Gastrocnemius medialis (tissue), 4 donors: ENCODE measurements at regions not wholly inside any gene's neighbourhood (a gene's known extent, or its start where the extent isn't known, plus 50 kb on each side); places are given as distances from the start of the nearest gene placed in this dataset.
"Not testable (repeated sequence)": the region's sequence is repeated elsewhere in the genome, so short reads cannot be mapped to it uniquely, and the experiment has no call there.

Source experiments
- ATAC-seq, 2 donors: fragments of 150-250 bp; one replicate each; pipeline ENCODE4 v1.9.1; 2016
- DNase-seq, 2 donors: peaks; one replicate each; pipeline ENCODE4 v3.0.0-alpha.2; 2019
- H3K27ac ChIP-seq, 4 donors: fragments of 200-600 bp; sonication (generic); 1 replicate in 1 of 4; 2 replicates in 3 of 4; pipeline ENCODE4 v1.5.1; 2016 to 2018; ENCODE audit warnings: mild to moderate bottlenecking in 2 of 4, moderate library complexity in 1 of 4
- H3K27me3 ChIP-seq, 3 donors: fragments of 200-600 bp; sonication (generic) in 2 of 3; 1 replicate in 1 of 3; 2 replicates in 2 of 3; pipeline versions ENCODE4 v1.5.1 to v1.6.0; 2016 to 2019; ENCODE audit warnings: mild to moderate bottlenecking in 1 of 3, moderate library complexity in 1 of 3
- H3K36me3 ChIP-seq, 2 donors: fragments of 200-600 bp; sonication (generic) in 1 of 2; one replicate each; pipeline ENCODE4 v1.5.1; 2017 to 2018
- H3K4me1 ChIP-seq, 2 donors: fragments of 200-600 bp; sonication (generic) in 1 of 2; one replicate each; pipeline ENCODE4 v1.5.1; 2016 to 2017; ENCODE audit warnings: mild to moderate bottlenecking in 2 of 2
- H3K4me3 ChIP-seq, 4 donors: fragments of 200-600 bp; sonication (generic) in 3 of 4; 1 replicate in 1 of 4; 2 replicates in 3 of 4; pipeline ENCODE4 v1.5.1; 2016 to 2019; ENCODE audit warnings: mild to moderate bottlenecking in 2 of 4
- H3K9me3 ChIP-seq, 3 donors: fragments of 200-600 bp; sonication (generic) in 2 of 3; 1 replicate in 1 of 3; 2 replicates in 2 of 3; pipeline ENCODE4 v1.5.1; 2016 to 2019
- CTCF ChIP-seq, 5 experiments: fragments of 450-650 bp in 3 of 5; fragments of 200-600 bp in 2 of 5; sonication (generic) in 2 of 5; IDR thresholded peaks in 4 of 5; conservative IDR thresholded peaks in 1 of 5; 1 replicate in 4 of 5; 2 replicates in 1 of 5; pipeline ENCODE4 v1.5.1; 2016 to 2019; ENCODE audit warnings: antibody characterized with exemption in 5 of 5, mild to moderate bottlenecking in 3 of 5, moderate library complexity in 3 of 5
- POLR2A ChIP-seq, 2 donors: fragments of 450-650 bp; IDR thresholded peaks; one replicate each; pipeline ENCODE4 v1.6.1; 2017; ENCODE audit warnings: antibody characterized with exemption in 2 of 2, mild to moderate bottlenecking in 2 of 2, moderate library complexity in 2 of 2
- in situ Hi-C, 4 donors: fragments of 200-750 bp; cut with MboI; loops; one replicate each; pipeline versions ENCODE4 v1.15.0 to v1.8.0; 2017; ENCODE audit warnings: low sequenced_read_pairs in 4 of 4
- intact Hi-C: fragments of 100-400 bp; cut with DNase I; formaldehyde crosslinking; loops from one replicate; pipeline ENCODE4 v1.15.1; 2023; ENCODE audit warnings: low total_unique reads

- Histone ChIP-seq H3K27me3 (no peaks in the 10 kb centered on the region), H3K9me3 (no peaks in the 10 kb centered on the region), H3K4me3 (no peak overlapping the region), H3K27ac (no peak overlapping the region), H3K4me1 (no peaks in the 10 kb centered on the region), H3K36me3 (no peaks in the 10 kb centered on the region)
- DNase-seq (no peak), ATAC-seq (no peak)
- TF ChIP-seq POLR2A (IDR thresholded peaks at IDR 0.05) = no peak
- no peak for TF ChIP-seq CTCF (IDR thresholded peaks at IDR 0.05 in 4 of 5, conservative IDR thresholded peaks at IDR 0.05 in 1 of 5)
- intact Hi-C loops (no loop called here), in situ Hi-C loops (no loop called here)
Measured at GRCh38 chr7:10507032-10507431, 466.6 kb upstream of the PHF14 start.

GRCh38 chr7:10521306-10521705 is 452.4 kb upstream of the PHF14 start:
- H3K27me3 ChIP-seq = no peaks in the 10 kb centered on the region
- H3K4me3 ChIP-seq = no peak overlapping the region
- H3K4me1 ChIP-seq = no peaks in the 10 kb centered on the region
- ATAC-seq (no peak), DNase-seq (no peak)
- intact Hi-C loops (no loop called here), in situ Hi-C loops (no loop called here)
- no peak for TF ChIP-seq POLR2A (IDR thresholded peaks at IDR 0.05)
- no peak for TF ChIP-seq CTCF (IDR thresholded peaks at IDR 0.05 in 4 of 5, conservative IDR thresholded peaks at IDR 0.05 in 1 of 5)
- no peaks in the 10 kb centered on the region for H3K9me3 ChIP-seq
- no peaks in the 10 kb centered on the region for H3K36me3 ChIP-seq
- no peak overlapping the region for H3K27ac ChIP-seq

- ATAC-seq, in situ Hi-C loops, intact Hi-C loops, H3K4me1 ChIP-seq, H3K36me3 ChIP-seq, H3K4me3 ChIP-seq, DNase-seq, H3K27ac ChIP-seq, H3K27me3 ChIP-seq, H3K9me3 ChIP-seq: not testable (repeated sequence)
Measured at GRCh38 chr7:10533429-10533828, 440.2 kb upstream of the PHF14 start.

- H3K27ac ChIP-seq = no peak overlapping the region
- no peaks in the 10 kb centered on the region for H3K36me3 ChIP-seq
- no peaks in the 10 kb centered on the region for H3K4me1 ChIP-seq
- H3K27me3 ChIP-seq = no peaks in the 10 kb centered on the region
- no peak for TF ChIP-seq POLR2A (IDR thresholded peaks at IDR 0.05)
- no peak for TF ChIP-seq CTCF (IDR thresholded peaks at IDR 0.05 in 4 of 5, conservative IDR thresholded peaks at IDR 0.05 in 1 of 5)
- no peaks in the 10 kb centered on the region for H3K9me3 ChIP-seq
- in situ Hi-C loops = no loop called here
- intact Hi-C loops = no loop called here
- ATAC-seq (no peak), DNase-seq (no peak)
- no peak overlapping the region for H3K4me3 ChIP-seq
Measured at GRCh38 chr7:10536561-10536960, 437.1 kb upstream of the PHF14 start.

GRCh38 chr7:10537764-10538163 is 435.9 kb upstream of the PHF14 start:
- Histone ChIP-seq H3K36me3 (no peaks in the 10 kb centered on the region), H3K9me3 (no peaks in the 10 kb centered on the region), H3K4me3 (no peak overlapping the region), H3K27me3 (no peaks in the 10 kb centered on the region), H3K4me1 (no peaks in the 10 kb centered on the region), H3K27ac (no peak overlapping the region)
- ATAC-seq = no peak
- in situ Hi-C loops (no loop called here), intact Hi-C loops (no loop called here)
- DNase-seq = no peak
- TF ChIP-seq CTCF (IDR thresholded peaks at IDR 0.05 in 4 of 5, conservative IDR thresholded peaks at IDR 0.05 in 1 of 5) = no peak
- TF ChIP-seq POLR2A (IDR thresholded peaks at IDR 0.05) = no peak
